DLD1 (cell line): ENCODE measurements at regions not wholly inside any gene's neighbourhood (a gene's known extent, or its start where the extent isn't known, plus 50 kb on each side); places are given as distances from the start of the nearest gene placed in this dataset.

ENCODE experiments used
- in situ Hi-C: cut with HindIII; loops from 2 replicates; pipeline ENCODE4 v1.10.0; 2017; ENCODE audit warnings: low sequenced_read_pairs

DNA sequence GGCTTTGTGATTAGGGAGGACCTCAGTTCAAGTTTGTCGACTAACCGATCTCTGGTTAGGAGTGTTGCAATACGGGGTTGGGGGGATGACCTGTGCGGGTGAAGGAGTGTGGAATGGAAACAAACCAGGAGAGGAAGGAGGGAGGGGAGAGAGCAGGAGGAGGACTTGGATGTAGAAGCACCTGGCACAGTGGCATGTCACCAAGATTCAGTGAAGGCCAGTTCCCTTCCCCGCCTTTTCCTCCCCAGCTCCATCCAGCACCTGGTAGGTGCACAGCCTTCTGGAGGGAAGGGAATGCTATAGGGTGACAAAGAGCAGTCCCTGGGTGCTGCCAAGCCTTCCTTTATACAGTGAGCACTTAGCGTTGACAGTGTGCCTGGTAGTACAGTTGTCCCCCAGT lies 107.4 kb upstream of the CRHR1 start:
- in situ Hi-C loops: no loop called here

DNA sequence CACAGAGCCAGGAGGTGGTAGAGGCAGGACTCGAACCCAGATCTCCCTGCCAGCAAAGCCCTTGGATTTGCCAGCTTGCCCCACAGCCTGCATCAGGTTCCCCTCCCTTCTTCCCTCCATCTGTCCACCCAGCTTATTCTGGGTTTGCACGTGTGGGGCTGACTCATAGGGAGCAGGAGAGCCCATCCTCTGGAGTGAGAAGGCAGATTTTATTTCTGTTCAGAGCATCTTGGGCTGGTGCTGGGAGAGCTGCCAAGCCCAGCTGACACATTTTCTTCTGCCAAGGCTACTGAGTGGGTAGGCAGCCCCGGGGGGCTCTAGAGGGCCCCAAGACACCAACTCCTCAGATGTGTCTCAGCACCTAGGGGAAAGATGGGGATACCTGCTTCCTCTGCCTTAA lies 106.3 kb upstream of the CRHR1 start:
- in situ Hi-C loops: no loop called here

DNA sequence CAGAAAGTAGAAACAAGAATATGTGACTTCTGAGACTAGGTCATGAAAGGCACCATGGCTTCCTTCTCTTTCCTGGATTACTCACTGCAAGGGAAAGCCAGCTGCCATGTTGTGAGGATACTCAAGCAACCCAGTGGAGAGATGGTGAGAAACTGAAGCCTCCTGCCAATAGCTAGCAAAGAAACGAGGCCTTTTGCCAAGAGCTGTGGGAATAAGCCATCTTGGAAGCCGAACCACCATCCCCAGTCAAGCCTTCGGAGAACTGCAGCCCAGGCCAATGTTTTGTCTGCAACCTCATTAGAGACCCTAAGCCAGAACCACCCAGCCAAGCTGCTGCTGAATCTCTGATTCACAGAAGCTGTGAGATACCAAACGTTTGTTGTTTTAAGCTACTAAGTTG lies 104.7 kb upstream of the CRHR1 start:
- in situ Hi-C loops: no loop called here

DNA sequence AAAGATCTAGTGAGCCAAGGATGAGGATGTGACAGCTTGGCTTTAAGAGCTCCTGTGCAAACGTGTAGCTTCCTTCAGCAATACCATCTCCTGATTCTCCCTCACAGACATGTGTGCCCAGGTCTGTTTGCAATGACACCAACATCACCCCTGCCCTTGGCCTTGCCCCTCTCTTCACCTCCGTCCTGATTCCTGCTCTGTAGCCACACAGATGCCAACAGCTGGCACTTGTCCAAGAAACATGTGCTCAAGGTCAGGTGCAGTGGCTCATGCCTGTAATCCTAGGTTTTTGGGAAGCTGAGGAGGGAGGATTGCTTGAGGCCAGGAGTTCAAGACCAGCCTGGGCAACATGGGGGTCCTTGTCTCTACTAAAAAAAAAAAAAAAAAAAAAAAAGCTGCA lies 103.8 kb upstream of the CRHR1 start:
- in situ Hi-C loops: loop anchor here (10.0 kb wide), 1 partner anchor 64 kb away; no protein-coding TSS in a partner anchor

DNA sequence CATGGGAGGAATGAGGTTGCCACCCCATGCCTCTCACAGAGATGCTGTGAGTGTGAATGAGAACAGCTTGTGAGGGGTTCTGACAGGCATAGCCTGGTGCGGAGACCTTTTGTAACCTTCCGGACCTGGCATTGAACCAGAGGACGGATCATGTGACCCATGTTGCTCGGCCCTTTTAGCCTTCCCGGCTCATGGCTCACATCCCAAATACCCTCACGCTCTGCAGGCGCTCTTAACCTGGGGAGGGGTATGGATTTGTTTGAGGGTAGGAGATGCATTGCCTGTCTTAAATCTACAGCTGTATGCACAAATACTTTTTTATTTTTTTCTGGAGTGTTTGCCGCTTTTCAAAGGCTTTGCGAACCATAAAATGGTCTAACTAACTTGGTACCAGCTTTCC lies 102.4 kb upstream of the CRHR1 start:
- in situ Hi-C loops: loop anchor here (10.0 kb wide), 1 partner anchor 63 kb away; no protein-coding TSS in a partner anchor

GRCh38 chr17:45686250-45686649 lies 97.9 kb upstream of the CRHR1 start:
- in situ Hi-C loops: loop anchor here (10.0 kb wide), 1 partner anchor 59 kb away; no protein-coding TSS in a partner anchor

- in situ Hi-C loops: loop anchor here (10.0 kb wide), 1 partner anchor 57 kb away; no protein-coding TSS in a partner anchor
Observed at GRCh38 chr17:45687594-45687993, 96.5 kb upstream of the CRHR1 start.

GRCh38 chr17:45688353-45688752 lies 95.8 kb upstream of the CRHR1 start:
- in situ Hi-C loops: loop anchor here (10.0 kb wide), 1 partner anchor 56 kb away; no protein-coding TSS in a partner anchor

DNA sequence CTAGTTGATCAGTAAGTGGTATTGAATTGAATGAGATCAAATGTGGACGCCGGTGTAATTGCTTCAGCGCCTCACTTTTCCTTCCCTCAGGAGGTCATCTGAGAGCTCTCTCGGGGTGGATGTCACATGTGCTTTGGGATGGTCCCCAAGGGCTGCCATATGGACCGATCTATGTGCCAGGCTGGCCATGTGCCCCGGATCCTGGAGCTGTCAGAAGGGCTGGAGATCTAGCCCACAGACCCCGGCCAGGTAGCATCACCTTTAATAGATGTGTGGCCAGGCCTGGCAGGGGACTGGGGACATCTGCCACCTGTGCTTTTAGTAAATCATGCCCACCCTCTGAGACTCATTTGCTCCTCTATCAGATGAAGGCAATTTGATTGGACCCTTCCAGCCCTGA lies 95.3 kb upstream of the CRHR1 start:
- in situ Hi-C loops: loop anchor here (10.0 kb wide), 1 partner anchor 56 kb away; no protein-coding TSS in a partner anchor

- in situ Hi-C loops: loop anchor here (10.0 kb wide), 1 partner anchor 55 kb away; no protein-coding TSS in a partner anchor
Observed at GRCh38 chr17:45689451-45689850, 94.7 kb upstream of the CRHR1 start.

DNA sequence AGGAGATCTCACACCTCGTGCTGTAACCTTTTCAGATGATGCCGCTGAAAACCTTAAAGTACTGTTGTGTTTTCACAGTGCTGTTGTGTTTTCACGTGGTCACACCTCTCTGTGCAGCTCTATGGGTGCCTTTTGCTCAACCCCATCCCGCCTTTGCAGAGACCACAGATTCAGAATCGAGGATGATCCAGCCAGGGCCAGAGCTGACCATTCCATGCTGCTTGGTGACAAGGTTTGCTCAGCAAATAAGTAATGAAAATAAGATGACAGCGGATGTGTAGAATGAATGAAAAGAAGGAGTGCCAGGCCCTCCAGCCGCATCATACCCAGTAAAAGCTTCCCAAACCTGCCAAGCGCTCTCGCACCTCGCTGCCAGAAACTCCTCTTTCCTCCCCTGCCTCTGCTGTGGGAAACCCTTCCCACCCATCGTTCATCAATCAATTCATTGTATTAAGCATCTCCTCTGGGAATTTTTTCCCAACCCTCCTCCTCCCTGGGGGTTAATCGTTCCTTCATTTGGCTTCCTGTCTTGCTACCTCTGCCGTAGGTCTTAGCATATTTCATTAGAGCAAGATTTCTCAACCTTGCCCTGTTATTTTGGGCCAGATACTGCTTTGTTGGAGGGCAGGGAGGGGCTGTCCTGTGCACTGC lies 93.4 kb upstream of the CRHR1 start:
- in situ Hi-C loops: no loop called here

GRCh38 chr17:45692661-45693060 lies 91.5 kb upstream of the CRHR1 start:
- in situ Hi-C loops: no loop called here

- in situ Hi-C loops: no loop called here
Observed at GRCh38 chr17:45693792-45694191, 90.3 kb upstream of the CRHR1 start.

DNA sequence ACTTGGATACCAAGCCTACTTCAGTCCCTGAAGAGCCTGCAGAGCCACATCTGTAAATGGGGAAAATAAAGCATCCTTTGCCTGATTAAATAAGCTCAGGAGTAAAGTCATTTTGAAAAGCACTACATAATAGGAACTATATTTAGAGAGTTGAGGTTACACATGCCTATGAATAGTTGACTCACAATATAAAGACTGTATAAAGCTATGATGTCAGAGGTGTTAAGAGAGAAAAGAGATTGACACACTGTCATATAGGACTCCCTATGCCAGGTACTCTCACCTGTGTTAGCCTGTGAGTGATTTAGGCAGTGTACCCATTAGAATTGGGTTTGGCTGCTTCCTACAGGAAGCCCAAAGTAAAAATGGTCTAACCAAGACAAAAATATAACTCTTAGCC lies 87.7 kb upstream of the CRHR1 start:
- in situ Hi-C loops: no loop called here

DNA sequence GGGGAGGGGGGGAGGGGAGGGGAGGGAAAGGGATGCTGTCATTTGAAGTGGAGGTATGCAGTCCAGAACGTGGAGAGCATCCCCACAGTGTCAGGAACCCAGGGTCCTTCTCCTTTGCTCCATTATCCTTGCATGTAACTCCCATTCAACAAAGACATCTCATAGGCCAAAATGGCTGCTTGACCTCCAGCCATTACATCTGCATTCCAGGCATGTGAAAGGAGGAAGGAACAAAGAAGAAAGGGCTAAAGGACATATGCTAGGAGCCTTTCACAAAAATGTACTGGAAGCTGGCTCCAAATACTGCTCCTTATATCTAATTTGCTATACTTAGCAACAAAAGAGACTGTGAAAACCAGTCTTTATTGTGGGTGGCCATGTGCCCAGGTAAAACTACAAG lies 87.0 kb upstream of the CRHR1 start:
- in situ Hi-C loops: no loop called here

DNA sequence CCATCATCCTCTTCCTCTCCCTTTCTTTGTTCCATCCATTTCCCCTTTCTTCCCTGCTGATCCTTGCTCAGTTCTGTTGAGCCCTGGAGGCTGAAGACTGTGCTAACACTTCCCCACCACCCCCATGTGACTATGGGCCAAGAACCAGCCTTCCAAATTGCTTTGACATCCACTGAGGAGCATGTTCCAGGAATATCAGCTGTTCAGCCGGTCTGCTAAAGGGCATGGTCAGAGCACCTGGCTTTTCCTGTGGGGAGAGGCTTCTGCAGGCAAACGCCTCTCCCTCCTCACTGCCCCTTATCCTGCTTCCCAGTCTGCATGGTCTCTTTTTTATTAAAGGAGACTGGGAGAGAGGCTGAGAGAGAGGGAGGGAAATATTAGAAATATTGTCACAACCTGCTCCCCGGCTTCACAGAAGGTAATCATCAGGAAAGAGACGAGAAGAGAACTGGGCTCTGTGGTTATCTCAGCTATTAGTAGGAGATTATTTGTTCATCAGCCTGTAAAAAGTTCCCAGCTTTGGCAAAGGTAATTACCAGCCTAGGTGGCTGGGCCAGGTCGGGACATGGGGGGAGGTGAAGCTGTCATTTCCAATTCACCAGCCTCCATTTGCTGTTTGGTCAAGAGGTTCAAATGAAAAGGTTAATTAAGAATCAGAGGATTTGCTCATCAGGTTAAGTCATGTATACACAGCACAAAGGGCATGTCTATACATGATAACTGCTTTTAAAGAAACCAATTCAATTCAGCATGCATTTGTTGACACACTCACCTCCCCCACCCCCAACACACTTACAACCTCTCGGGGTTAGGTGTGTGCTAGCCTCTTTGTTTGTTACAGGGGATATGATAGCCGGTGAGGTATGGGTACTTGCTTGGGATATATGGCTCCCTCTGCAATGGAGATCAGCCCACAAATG lies 83.7 kb upstream of the CRHR1 start:
- in situ Hi-C loops: no loop called here

DNA sequence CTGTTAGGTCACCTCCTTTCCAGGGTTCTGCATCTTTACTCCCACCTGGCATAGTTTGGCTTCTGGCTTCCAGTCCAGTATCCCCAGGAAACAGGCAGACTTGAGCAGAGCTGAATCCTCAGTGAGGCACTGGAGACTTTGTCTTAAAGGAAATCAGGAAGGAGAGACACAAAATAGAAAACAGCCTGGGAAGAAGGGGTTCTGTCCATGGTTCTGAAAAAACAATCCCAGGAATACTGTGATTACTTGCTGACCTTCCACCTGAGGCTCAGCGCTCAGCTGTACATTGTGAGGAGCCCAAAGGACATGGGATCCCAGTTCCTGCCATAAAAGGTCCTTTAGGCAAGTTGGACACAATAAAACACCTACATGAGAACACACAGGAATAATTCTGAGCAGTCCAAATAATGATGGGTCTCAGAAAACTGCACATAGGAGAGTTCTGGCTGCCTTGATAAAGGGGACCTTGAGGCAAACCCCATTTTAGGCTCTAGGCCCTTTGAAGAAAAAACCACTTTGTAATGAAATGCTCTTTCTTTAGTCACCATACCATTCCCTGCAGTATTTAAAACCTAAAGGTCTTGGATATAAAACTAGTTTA lies 81.4 kb upstream of the CRHR1 start:
- in situ Hi-C loops: no loop called here

DNA sequence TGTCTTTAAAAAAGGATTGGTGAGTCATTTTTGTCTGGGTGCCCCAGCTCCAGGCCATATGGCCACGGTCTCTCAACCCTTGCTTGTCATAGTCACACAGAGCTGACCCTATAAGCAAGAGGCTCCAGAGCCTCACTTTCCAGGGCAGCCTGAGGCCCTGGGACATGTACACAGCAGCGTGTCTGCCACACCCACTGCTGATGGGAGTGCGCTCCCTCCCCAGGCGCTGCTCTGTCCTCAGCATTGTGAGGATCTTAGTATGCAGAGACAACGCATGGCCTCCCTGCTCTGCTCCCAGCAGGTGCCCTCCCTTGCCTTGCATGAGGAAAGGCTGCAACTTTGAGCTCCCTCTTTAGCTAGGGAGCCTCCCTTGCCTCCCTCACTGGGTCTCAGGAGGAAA lies 80.8 kb upstream of the CRHR1 start:
- in situ Hi-C loops: no loop called here

- in situ Hi-C loops: no loop called here
Observed at GRCh38 chr17:45703806-45704205, 80.3 kb upstream of the CRHR1 start.

DNA sequence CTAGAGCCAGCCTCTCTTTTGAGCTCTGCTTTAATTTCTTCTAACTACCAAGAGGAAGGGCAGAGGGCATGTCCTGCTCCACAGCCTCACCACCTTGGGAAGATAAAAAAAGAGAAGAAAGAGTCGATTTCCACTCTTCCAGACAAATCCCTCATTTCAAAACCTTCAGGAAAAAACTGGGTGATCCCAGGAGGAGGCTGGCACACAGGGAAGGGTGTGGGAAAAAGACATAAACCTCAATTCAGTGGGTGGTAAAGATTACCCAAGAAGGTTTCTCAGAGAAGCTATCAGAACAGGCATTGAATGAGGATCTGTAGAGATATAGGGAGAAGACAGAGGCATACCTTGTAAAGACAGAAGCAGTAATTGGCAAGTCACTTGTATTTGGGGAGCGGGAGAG lies 79.9 kb upstream of the CRHR1 start:
- in situ Hi-C loops: no loop called here
